SK-N-SH (cell line): ENCODE measurements at regions not wholly inside any gene's neighbourhood (a gene's known extent, or its start where the extent isn't known, plus 50 kb on each side); places are given as distances from the start of the nearest gene placed in this dataset.

ENCODE experiments used
- POLR2AphosphoS5 ChIP-seq: IDR thresholded peaks from 2 replicates; pipeline ENCODE4 v1.6.1; 2012; ENCODE audit warnings: low read depth, low read length
- TF ChIP-seq, protein P1 (sequence below): fragments of 200-600 bp; sonication (generic); IDR thresholded peaks from 2 replicates; pipeline ENCODE4 v1.6.1; 2017; ENCODE audit warnings: antibody characterized with exemption, mild to moderate bottlenecking, moderate library complexity

GRCh38 chr1:208778417-208778816 lies 534.2 kb upstream of the PLXNA2 start:
- TF ChIP-seq, protein P1, sequence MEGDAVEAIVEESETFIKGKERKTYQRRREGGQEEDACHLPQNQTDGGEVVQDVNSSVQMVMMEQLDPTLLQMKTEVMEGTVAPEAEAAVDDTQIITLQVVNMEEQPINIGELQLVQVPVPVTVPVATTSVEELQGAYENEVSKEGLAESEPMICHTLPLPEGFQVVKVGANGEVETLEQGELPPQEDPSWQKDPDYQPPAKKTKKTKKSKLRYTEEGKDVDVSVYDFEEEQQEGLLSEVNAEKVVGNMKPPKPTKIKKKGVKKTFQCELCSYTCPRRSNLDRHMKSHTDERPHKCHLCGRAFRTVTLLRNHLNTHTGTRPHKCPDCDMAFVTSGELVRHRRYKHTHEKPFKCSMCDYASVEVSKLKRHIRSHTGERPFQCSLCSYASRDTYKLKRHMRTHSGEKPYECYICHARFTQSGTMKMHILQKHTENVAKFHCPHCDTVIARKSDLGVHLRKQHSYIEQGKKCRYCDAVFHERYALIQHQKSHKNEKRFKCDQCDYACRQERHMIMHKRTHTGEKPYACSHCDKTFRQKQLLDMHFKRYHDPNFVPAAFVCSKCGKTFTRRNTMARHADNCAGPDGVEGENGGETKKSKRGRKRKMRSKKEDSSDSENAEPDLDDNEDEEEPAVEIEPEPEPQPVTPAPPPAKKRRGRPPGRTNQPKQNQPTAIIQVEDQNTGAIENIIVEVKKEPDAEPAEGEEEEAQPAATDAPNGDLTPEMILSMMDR = no peak
- no peak for TF ChIP-seq POLR2AphosphoS5
